AG04449 (cell line): ENCODE measurements at regions not wholly inside any gene's neighbourhood (a gene's known extent, or its start where the extent isn't known, plus 50 kb on each side); places are given as distances from the start of the nearest gene placed in this dataset.
"Not testable (repeated sequence)": the region's sequence is repeated elsewhere in the genome, so short reads cannot be mapped to it uniquely, and the experiment has no call there.

Experiments
- CTCF ChIA-PET: fragments of 350-600 bp; formaldehyde crosslinking; extraction: SDS; loops from one replicate; lab custom pipeline; 2021; ENCODE audit warnings: antibody characterized with exemption; lab: Yijun Ruan, JAX
- POLR2A ChIA-PET: fragments of 400-600, 350-600 bp; formaldehyde crosslinking; extraction: SDS; loops from one replicate; lab custom pipeline; 2020; ENCODE audit warnings: antibody characterized with exemption, inconsistent platforms; lab: Yijun Ruan, JAX
- DNase-seq: peaks from one replicate; pipeline ENCODE4 v3.0.0-alpha.2; 2010; ENCODE audit warnings: low read depth, low spot score
- H3K4me3 ChIP-seq: 2 replicates; pipeline ENCODE4 v1.5.1; 2011; ENCODE audit warnings: low read depth, mild to moderate bottlenecking, control low read depth, low read length
- TF ChIP-seq, protein P1 (sequence below): IDR thresholded peaks from one replicate; pipeline ENCODE4 v1.5.1; 2011; ENCODE audit warnings: mild to moderate bottlenecking, moderate library complexity, low read length, control low read depth, inconsistent platforms; ENCODE audit not compliant: insufficient read depth; ENCODE audit errors: missing control alignments

DNA sequence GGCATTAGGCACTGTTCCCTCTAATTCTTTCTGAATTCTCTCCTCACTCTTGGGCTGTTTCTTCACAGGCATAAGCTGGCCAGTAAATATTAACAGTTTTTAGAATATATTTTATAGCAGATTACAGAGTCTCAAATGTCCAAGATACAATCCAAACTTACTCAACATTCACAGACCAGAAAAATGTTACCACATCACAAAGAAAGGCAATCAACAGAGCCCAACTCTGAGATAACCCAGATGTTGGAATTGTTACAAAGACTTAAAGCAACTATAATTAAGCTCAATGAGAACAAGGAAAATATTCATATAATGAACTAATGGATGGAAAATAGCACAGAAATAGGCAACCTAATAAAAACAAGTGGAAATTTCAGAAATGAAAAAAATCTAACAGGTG, 401.1 kb upstream of the RGMB start:
- DNase-seq: no peak
- ChIA-PET POLR2A (no interaction called here), CTCF (interaction anchor here (2.3 kb wide), 1 partner anchor 396 kb away, joined by 9 read pairs; no protein-coding TSS in a partner anchor)
- TF ChIP-seq, protein P1, sequence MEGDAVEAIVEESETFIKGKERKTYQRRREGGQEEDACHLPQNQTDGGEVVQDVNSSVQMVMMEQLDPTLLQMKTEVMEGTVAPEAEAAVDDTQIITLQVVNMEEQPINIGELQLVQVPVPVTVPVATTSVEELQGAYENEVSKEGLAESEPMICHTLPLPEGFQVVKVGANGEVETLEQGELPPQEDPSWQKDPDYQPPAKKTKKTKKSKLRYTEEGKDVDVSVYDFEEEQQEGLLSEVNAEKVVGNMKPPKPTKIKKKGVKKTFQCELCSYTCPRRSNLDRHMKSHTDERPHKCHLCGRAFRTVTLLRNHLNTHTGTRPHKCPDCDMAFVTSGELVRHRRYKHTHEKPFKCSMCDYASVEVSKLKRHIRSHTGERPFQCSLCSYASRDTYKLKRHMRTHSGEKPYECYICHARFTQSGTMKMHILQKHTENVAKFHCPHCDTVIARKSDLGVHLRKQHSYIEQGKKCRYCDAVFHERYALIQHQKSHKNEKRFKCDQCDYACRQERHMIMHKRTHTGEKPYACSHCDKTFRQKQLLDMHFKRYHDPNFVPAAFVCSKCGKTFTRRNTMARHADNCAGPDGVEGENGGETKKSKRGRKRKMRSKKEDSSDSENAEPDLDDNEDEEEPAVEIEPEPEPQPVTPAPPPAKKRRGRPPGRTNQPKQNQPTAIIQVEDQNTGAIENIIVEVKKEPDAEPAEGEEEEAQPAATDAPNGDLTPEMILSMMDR: no peak
- H3K4me3 ChIP-seq: no peak overlapping the region

DNA sequence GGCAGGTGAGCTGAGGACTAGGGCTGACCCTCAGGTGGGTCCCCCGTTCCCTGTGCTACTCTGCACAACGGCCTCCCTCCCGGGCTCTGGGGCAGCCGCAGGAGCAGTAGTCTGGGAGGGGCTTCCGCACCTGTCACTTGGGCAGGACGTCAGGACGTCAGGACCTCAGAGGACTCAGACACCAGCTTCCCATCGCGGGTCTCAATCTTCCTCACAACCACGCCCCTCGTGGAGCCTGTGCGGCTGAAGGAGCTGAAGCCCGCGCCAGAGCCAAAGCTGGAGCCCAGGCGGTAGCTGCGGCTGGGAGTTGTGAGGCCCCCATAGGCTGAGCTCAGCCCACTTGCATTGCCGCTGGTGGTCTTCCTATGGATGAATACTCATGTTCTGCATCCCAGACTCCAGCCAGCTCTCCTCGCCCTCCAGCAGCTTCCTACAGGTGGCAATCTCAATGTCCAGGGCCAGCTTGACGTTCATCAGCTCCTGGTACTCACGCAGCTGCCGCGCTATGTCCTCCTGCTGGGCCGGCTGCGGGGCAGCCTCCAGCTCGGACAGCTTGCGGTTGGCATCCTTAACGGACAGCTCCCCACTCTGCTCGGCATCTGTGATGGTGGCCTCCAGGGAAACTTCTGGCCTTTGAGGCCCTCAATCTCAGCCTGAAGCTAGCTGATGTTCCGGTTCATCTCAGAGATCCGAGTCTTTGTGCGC, 381.4 kb upstream of the RGMB start:
- no peak overlapping the region for H3K4me3 ChIP-seq
- TF ChIP-seq, protein P1: no peak
- ChIA-PET CTCF (interaction anchor here (0.8 to 1.1 kb wide), 3 partner anchors 10 to 379 kb away, joined by 3 to 4 read pairs (median 3); no protein-coding TSS in a partner anchor), POLR2A (interaction anchor here (1.2 kb wide), 1 partner anchor 23 kb away, joined by 3 read pairs; no protein-coding TSS in a partner anchor)
- DNase-seq: no peak

DNA sequence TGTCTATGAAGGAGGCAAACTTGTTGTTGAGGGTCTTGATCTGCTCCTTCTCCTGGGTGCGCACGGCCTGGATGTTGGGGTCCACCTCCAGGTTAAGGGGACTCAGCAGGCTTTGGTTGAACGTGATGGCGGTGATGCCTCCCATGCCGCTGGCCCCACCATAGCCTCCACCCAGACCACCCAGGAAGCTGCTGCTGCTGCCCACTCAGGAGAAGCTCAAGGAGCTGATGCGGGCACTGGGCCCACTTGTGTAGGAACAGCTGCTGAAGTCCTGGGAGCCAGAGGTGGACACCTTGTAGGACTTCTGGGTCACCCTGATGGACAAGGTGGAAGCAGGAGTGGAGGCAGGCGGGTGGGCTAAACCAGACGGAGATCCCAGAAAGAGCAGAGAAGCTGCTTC, 380.3 kb upstream of the RGMB start:
- DNase-seq, H3K4me3 ChIP-seq, POLR2A ChIA-PET: not testable (repeated sequence)
- CTCF ChIA-PET: interaction anchor here (1.2 kb wide), 1 partner anchor 376 kb away, joined by 5 read pairs; no protein-coding TSS in a partner anchor

DNA sequence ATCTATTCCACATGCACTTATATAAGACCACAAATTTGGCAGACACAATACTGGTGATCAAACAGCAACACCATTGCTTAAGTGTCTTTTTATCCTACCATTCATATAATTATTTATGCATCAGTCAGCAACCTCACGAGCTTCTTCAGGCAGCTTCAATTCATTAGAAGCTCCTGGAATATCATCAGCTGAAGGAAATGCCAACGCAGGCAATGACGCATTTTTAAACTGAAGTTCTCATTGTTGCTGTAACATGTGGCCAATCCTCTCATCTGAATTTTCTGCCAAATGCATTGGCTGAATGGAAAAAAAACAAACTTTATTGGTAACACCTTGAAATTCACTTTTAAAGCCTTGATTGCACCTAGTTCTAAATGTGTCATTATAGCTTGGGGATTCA, 376.4 kb upstream of the RGMB start:
- ChIA-PET POLR2A (interaction anchor here (1.0 kb wide), 1 partner anchor 372 kb away, joined by 3 read pairs; no protein-coding TSS in a partner anchor), CTCF (interaction anchor here (3.3 kb wide), 1 partner anchor 372 kb away, joined by 18 read pairs; no protein-coding TSS in a partner anchor)
- TF ChIP-seq, protein P1: no peak
- H3K4me3 ChIP-seq: no peak overlapping the region
- DNase-seq: peak; percentile 85

DNA sequence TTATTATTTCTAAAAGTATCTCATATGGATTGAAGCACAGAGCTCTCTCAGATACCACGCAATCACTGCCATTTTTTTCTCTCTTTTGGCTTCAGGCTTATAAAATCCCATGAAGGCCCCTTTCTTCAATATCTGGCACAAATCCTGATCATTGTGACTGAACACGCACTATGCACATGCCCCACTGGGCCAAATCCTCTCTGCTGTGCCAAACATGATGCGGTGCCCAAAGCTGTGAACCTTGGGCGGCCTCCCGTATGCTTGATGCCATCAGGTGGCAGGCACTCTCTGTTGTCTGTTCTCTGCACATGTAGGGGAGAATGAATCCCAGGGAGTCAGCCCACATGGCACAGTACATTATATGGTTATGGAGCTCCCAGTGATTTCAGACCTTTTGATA, 375.0 kb upstream of the RGMB start:
- ChIA-PET POLR2A (no interaction called here), CTCF (interaction anchor here (3.3 kb wide), 1 partner anchor 370 kb away, joined by 18 read pairs; no protein-coding TSS in a partner anchor)
- no peak for DNase-seq
- no peak overlapping the region for H3K4me3 ChIP-seq
- TF ChIP-seq, protein P1: no peak

DNA sequence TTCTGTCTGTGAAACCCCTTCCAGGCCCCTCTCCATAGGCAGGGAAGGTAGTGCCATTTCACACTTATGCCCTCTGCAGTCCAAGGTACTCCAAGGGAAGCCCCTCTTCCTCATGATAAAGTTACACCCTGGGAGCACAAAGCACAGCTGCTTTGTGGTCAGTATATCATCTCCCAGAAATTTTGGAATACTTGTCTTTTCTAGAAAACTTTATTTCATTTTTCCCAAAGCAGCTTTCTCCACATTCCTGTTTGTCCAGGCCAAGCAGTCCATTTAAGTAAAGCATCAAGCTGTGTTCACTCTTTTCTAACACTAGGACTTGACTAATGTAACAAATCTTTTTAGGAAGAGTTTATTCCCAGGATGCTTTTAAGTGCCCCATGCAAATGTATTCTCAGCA, 371.8 kb upstream of the RGMB start:
- TF ChIP-seq, protein P1: no peak
- no peak for DNase-seq
- ChIA-PET POLR2A (interaction anchor here (0.6 to 1.8 kb wide), 3 partner anchors 13 to 383 kb away, joined by 3 to 9 read pairs (median 5); no protein-coding TSS in a partner anchor), CTCF (interaction anchor here (0.8 to 2.9 kb wide), 6 partner anchors 10 to 1534 kb away, joined by 3 to 19 read pairs (median 3); no protein-coding TSS in a partner anchor)
- H3K4me3 ChIP-seq: no peak overlapping the region
